HCT116 (cell line): ENCODE measurements at regions not wholly inside any gene's neighbourhood (a gene's known extent, or its start where the extent isn't known, plus 50 kb on each side); places are given as distances from the start of the nearest gene placed in this dataset.

ENCODE experiments used
- ATAC-seq: fragments of 200-7000 bp; cut with Tn5 transposase; 2 replicates; pipeline ENCODE4 v1.9.1; 2020; ENCODE audit warnings: mild to moderate bottlenecking, moderate library complexity
- BruUV-seq: library from RNA; stranded (reverse); fragments of 400-500 nt; replicated peaks from 2 replicates; lab custom pipeline; 2021; lab: Mats Ljungman, UMichigan
- CTCF ChIA-PET: fragments of 300-600 bp; sonication (Branson Sonifier 250); formaldehyde crosslinking; loops from one replicate; lab custom pipeline; 2021; ENCODE audit warnings: antibody characterized with exemption; lab: Charles Lee
- POLR2A ChIA-PET: fragments of 300-600, 350-600 bp; sonication (Branson Sonifier 250); formaldehyde crosslinking; loops from one replicate; lab custom pipeline; 2021; ENCODE audit warnings: antibody characterized with exemption; lab: Charles Lee
- RAD21 ChIA-PET, 2 experiments: fragments of 300-600 bp; sonication (Branson Sonifier 250); formaldehyde crosslinking; loops; one replicate each; lab custom pipeline; 2023; ENCODE audit warnings: low total read pairs in 2 of 2; ENCODE audit not compliant: uncharacterized antibody in 2 of 2, unreplicated experiment in 2 of 2, low non-redundant PET in 1 of 2; lab: Charles Lee
- DNase-seq: peaks from one replicate; pipeline ENCODE4 v3.0.0-alpha.2; 2010; ENCODE audit warnings: low read depth, low spot score
- H2AFZ ChIP-seq: fragments of 200-600 bp; shearing (Covaris generic), sonication (generic); 2 replicates; pipeline ENCODE4 v1.6.1; 2017; ENCODE audit warnings: low read depth, mixed run types, mixed read lengths, antibody characterized with exemption, low read length; ENCODE audit not compliant: poor library complexity, severe bottlenecking
- H3K27ac ChIP-seq: 2 replicates; pipeline ENCODE4 v1.5.1; 2012; ENCODE audit warnings: low read depth, low read length
- H3K27me3 ChIP-seq: fragments of 200-600 bp; sonication (generic); 2 replicates; pipeline ENCODE4 v1.6.1; 2016; ENCODE audit warnings: mixed run types, low read length, mixed read lengths; ENCODE audit not compliant: insufficient read depth
- H3K36me3 ChIP-seq, 2 experiments: fragments of 200-500 bp in 1 of 2; fragments of 200-600 bp in 1 of 2; sonication (Bioruptor generic) in 1 of 2; sonication (generic) in 1 of 2; 2 replicates each; pipeline versions ENCODE4 v1.5.1 to v1.6.1; 2014 to 2016; ENCODE audit warnings: low read length in 2 of 2, inconsistent platforms in 1 of 2, mixed read lengths in 1 of 2, mixed run types in 1 of 2; ENCODE audit not compliant: insufficient read depth in 2 of 2, control insufficient read depth in 1 of 2
- H3K4me1 ChIP-seq, 2 experiments: fragments of 200-600 bp in 1 of 2; sonication (generic) in 1 of 2; 2 replicates each; pipeline versions ENCODE4 v1.5.1 to v1.6.1; 2012 to 2017; ENCODE audit warnings: low read length in 2 of 2, inconsistent platforms in 1 of 2, mild to moderate bottlenecking in 1 of 2, mixed read lengths in 1 of 2, mixed run types in 1 of 2, moderate library complexity in 1 of 2; ENCODE audit not compliant: insufficient read depth in 2 of 2, control insufficient read depth in 1 of 2
- H3K4me2 ChIP-seq: fragments of 200-600 bp; sonication (generic); 2 replicates; pipeline ENCODE4 v1.6.1; 2017; ENCODE audit warnings: mixed run types, low read length, mixed read lengths
- H3K4me3 ChIP-seq, 2 experiments: fragments of 200-600 bp in 1 of 2; sonication (generic) in 1 of 2; replicated peaks in 1 of 2; 2 replicates each; pipeline ENCODE4 v1.5.1; 2011 to 2016; ENCODE audit warnings: low read length in 2 of 2, control low read depth in 1 of 2, low read depth in 1 of 2, mild to moderate bottlenecking in 1 of 2, mixed read lengths in 1 of 2, mixed run types in 1 of 2
- H3K79me2 ChIP-seq: fragments of 200-600 bp; sonication (generic); 2 replicates; pipeline ENCODE4 v1.6.1; 2017; ENCODE audit warnings: mild to moderate bottlenecking, mixed run types, low read length, moderate library complexity, mixed read lengths; ENCODE audit not compliant: insufficient read depth
- H3K9ac ChIP-seq: fragments of 200-600 bp; sonication (generic); 2 replicates; pipeline ENCODE4 v1.6.1; 2016; ENCODE audit warnings: low read length, mixed read lengths
- H3K9me2 ChIP-seq: fragments of 200-600 bp; sonication (generic), shearing (Covaris generic); 2 replicates; pipeline ENCODE4 v1.6.1; 2017; ENCODE audit warnings: mixed run types, mild to moderate bottlenecking, moderate library complexity; ENCODE audit not compliant: insufficient read depth
- H3K9me3 ChIP-seq, 2 experiments: fragments of 200-500 bp in 1 of 2; fragments of 200-600 bp in 1 of 2; sonication (Bioruptor generic) in 1 of 2; sonication (generic) in 1 of 2; 2 replicates each; pipeline ENCODE4 v1.6.1; 2014 to 2017; ENCODE audit warnings: low read length in 2 of 2, mixed read lengths in 2 of 2, inconsistent platforms in 1 of 2, low read depth in 1 of 2, mild to moderate bottlenecking in 1 of 2, mixed run types in 1 of 2, moderate library complexity in 1 of 2; ENCODE audit not compliant: control insufficient read depth in 1 of 2, insufficient read depth in 1 of 2
- H4K20me1 ChIP-seq: fragments of 200-600 bp; sonication (generic), shearing (Covaris generic); 2 replicates; pipeline ENCODE4 v1.6.1; 2017; ENCODE audit warnings: mixed run types, mild to moderate bottlenecking, moderate library complexity; ENCODE audit not compliant: insufficient read depth
- EGR1 ChIP-seq: IDR thresholded peaks from 2 replicates; pipeline ENCODE4 v1.6.1; 2012; ENCODE audit warnings: low read depth
- EZH2phosphoT487 ChIP-seq: fragments of 200-600 bp; IDR thresholded peaks from 2 replicates; pipeline ENCODE4 v1.6.1; 2018; ENCODE audit warnings: antibody characterized with exemption, borderline replicate concordance
- FOSL1 ChIP-seq: IDR thresholded peaks from 2 replicates; pipeline ENCODE4 v1.6.1; 2012; ENCODE audit warnings: low read depth
- POLR2A ChIP-seq: IDR thresholded peaks from 2 replicates; pipeline ENCODE4 v1.7.0; 2011; ENCODE audit warnings: borderline replicate concordance; ENCODE audit not compliant: insufficient read depth, insufficient read length; ENCODE audit errors: extremely low read depth
- SP1 ChIP-seq: IDR thresholded peaks from 2 replicates; pipeline ENCODE4 v1.6.1; 2012; ENCODE audit warnings: low read depth
- SRF ChIP-seq: IDR thresholded peaks from 2 replicates; pipeline ENCODE4 v1.6.1; 2012; ENCODE audit warnings: low read depth
- intact Hi-C: fragments of 100-400 bp; cut with micrococcal nuclease; formaldehyde crosslinking; loops from 2 replicates; pipeline ENCODE4 v1.10.0; 2022
- TF ChIP-seq, protein P1 (sequence below): IDR thresholded peaks from 2 replicates; pipeline ENCODE4 v1.6.1; 2012; ENCODE audit warnings: low read depth
- TF ChIP-seq, protein P2 (sequence below): IDR thresholded peaks from 2 replicates; pipeline ENCODE4 v1.6.1; 2012
- TF ChIP-seq, protein P3 (sequence below): IDR thresholded peaks from 2 replicates; pipeline ENCODE4 v1.6.1; 2012

DNA sequence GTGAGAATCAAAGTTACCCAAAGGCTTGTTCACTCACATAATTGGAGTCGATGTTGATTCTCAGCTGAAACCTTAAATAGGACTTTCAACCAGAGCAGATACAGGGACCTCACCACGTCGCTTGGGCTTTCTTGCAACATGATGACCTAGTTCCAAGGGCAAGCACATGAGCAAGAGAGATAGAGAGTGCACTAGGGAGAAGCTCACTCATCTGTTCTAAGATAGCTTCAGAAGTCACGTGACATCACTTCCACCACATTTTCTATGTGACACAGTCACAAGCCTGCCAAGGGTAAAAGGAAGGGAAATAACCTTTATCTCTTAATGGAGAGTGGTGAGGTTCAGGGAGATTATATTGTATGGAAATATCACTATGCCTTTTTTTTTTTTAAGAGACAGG is 470.1 kb upstream of the PLXNA2 start:
- DNase-seq (no peak), ATAC-seq (no peak)
- Histone ChIP-seq H4K20me1 (no peaks in the 10 kb centered on the region), H3K27ac (no peak overlapping the region), H2AFZ (no peak overlapping the region), H3K4me3 (no peak overlapping the region), H3K27me3 (no peaks in the 10 kb centered on the region), H3K4me2 (no peak overlapping the region), H3K9me2 (no peaks in the 10 kb centered on the region), H3K79me2 (no peaks in the 10 kb centered on the region), H3K9ac (no peak overlapping the region), H3K36me3 (no peaks in the 10 kb centered on the region), H3K4me1 (no peaks in the 10 kb centered on the region), H3K9me3 (peaks cover 0 to 2% of the 10 kb centered on the region in 2 experiments; a peak in 1 of 4 replicates)
- ChIA-PET CTCF (no interaction called here), RAD21 (no interaction called here), POLR2A (no interaction called here)
- TF ChIP-seq EZH2phosphoT487 (no peak), POLR2A (no peak), SRF (no peak), EGR1 (no peak), SP1 (no peak), FOSL1 (no peak)
- TF ChIP-seq, protein P1, sequence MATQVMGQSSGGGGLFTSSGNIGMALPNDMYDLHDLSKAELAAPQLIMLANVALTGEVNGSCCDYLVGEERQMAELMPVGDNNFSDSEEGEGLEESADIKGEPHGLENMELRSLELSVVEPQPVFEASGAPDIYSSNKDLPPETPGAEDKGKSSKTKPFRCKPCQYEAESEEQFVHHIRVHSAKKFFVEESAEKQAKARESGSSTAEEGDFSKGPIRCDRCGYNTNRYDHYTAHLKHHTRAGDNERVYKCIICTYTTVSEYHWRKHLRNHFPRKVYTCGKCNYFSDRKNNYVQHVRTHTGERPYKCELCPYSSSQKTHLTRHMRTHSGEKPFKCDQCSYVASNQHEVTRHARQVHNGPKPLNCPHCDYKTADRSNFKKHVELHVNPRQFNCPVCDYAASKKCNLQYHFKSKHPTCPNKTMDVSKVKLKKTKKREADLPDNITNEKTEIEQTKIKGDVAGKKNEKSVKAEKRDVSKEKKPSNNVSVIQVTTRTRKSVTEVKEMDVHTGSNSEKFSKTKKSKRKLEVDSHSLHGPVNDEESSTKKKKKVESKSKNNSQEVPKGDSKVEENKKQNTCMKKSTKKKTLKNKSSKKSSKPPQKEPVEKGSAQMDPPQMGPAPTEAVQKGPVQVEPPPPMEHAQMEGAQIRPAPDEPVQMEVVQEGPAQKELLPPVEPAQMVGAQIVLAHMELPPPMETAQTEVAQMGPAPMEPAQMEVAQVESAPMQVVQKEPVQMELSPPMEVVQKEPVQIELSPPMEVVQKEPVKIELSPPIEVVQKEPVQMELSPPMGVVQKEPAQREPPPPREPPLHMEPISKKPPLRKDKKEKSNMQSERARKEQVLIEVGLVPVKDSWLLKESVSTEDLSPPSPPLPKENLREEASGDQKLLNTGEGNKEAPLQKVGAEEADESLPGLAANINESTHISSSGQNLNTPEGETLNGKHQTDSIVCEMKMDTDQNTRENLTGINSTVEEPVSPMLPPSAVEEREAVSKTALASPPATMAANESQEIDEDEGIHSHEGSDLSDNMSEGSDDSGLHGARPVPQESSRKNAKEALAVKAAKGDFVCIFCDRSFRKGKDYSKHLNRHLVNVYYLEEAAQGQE, result no peak
- TF ChIP-seq, protein P2, sequence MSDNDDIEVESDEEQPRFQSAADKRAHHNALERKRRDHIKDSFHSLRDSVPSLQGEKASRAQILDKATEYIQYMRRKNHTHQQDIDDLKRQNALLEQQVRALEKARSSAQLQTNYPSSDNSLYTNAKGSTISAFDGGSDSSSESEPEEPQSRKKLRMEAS, result no peak
- TF ChIP-seq, protein P3, sequence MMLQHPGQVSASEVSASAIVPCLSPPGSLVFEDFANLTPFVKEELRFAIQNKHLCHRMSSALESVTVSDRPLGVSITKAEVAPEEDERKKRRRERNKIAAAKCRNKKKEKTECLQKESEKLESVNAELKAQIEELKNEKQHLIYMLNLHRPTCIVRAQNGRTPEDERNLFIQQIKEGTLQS, result no peak
- no TSS peak for BruUV-seq
- intact Hi-C loops, result no loop called here
